Tongue (tissue), 1 donor: ENCODE measurements at regions not wholly inside any gene's neighbourhood (a gene's known extent, or its start where the extent isn't known, plus 50 kb on each side); places are given as distances from the start of the nearest gene placed in this dataset. TPM values are rescaled to one million over a fixed set of nuclear protein-coding genes. Genes with fewer than 3 reads are reported as not detected.

ENCODE experiments used
- small RNA-seq: library from RNA; depleted of rRNA; stranded (forward); fragments of <200 nt; gene quantifications from one replicate; pipeline ENCODE3, GENCODE V24; 2014; ENCODE audit warnings: low replicate concordance

Small RNA genes lying in the stretch of these regions (small RNA-seq; reads per million reads assigned to genes)
- not detected for gene RNU1-150P
